ENCODE measurements at regions not wholly inside any gene's neighbourhood (a gene's known extent, or its start where the extent isn't known, plus 50 kb on each side); places are given as distances from the start of the nearest gene placed in this dataset.

DNA sequence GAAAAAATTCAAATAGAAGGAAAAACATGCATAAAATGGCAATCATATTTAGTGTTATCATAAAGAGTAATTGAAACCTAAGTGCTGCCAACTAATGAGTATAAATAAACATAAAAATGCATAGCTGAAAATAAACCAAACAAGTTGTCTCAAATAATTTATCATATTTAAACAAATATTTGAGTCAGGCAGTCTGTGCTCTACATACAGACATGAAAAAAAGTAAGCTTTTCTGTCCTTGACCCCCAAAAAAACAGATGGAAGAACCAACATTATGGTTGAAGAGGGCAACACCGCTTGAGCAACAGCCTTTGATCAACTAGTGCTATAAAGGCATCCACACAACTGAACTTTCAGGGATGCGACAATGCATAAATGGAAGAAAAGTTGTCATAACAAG, 735.1 kb upstream of the MIR17HG start:
- H3K9me3 Mint-ChIP-seq, result peaks cover 0 to 26% (median 5%) of the 10 kb centered on the region in 9 donors
- no peaks in the 10 kb centered on the region for H3K27me3 Mint-ChIP-seq
- ATAC-seq (no peak), DNase-seq (no peak)
- H3K4me3 Mint-ChIP-seq, result no peak overlapping the region
- POLR2A ChIA-PET, result no interaction called here
- H3K36me3 Mint-ChIP-seq, result peaks cover 0 to 5% (median 0%) of the 10 kb centered on the region in 3 donors
- H3K4me1 Mint-ChIP-seq, result no peaks in the 10 kb centered on the region
- no peak overlapping the region for H3K27ac Mint-ChIP-seq

- Mint-ChIP-seq H3K27me3 (no peaks in the 10 kb centered on the region), H3K36me3 (peaks cover 0 to 5% (median 0%) of the 10 kb centered on the region in 3 donors), H3K4me1 (no peaks in the 10 kb centered on the region), H3K9me3 (peaks cover 0 to 31% (median 5%) of the 10 kb centered on the region in 9 donors), H3K4me3 (no peak overlapping the region), H3K27ac (no peak overlapping the region)
- no peak for DNase-seq
- no peak for ATAC-seq
- POLR2A ChIA-PET, result no interaction called here
These were observed 734.3 kb upstream of the MIR17HG start for GRCh38 chr13:90613076-90613795.

GRCh38 chr13:90615236-90615635, 732.3 kb upstream of the MIR17HG start:
- H3K4me1 Mint-ChIP-seq, result no peaks in the 10 kb centered on the region
- peaks cover 0 to 38% (median 9%) of the 10 kb centered on the region in 9 donors for H3K9me3 Mint-ChIP-seq
- H3K27me3 Mint-ChIP-seq, result no peaks in the 10 kb centered on the region
- no peak overlapping the region for H3K27ac Mint-ChIP-seq
- H3K4me3 Mint-ChIP-seq, result no peak overlapping the region
- ATAC-seq (no peak), DNase-seq (no peak)
- peaks cover 0 to 5% (median 0%) of the 10 kb centered on the region in 3 donors for H3K36me3 Mint-ChIP-seq
- POLR2A ChIA-PET, result no interaction called here

DNA sequence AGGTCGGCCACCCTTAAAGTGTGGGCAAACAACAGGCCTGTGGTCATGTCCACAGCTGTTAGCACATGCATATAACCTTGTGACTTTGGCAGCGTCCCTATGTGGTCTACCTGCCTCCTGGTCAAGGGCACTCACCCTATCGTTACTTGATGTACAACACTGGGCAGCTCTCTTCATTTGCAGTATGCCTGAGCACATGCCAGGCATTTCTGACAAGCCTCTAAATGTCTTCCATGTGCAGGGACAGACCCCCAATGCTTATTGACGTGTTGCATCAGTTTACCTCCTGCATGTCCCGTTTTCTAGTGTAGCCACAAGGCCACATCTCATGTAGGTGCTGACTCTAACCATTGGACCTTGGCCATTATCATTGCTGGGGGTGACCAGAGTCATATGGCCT, 731.7 kb upstream of the MIR17HG start:
- H3K27me3 Mint-ChIP-seq, result no peaks in the 10 kb centered on the region

DNA sequence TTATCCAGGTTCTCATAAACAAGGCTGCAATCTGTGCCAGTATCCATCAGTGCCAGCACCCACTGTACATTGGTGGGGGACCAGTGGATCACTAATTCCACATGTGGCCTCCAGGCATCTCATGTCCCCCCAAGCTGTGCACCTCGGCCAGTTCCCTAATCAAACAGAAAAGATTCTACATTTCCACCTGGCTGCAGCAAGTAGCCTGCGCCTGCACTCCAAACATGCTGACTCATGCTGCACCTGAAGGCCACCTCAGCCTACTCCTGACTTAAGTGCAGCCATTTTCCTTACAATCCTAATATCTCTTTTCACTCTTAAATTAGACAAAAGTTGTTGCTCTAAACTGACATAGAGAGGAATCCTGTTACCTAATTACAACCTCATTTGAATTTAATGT, 729.4 kb upstream of the MIR17HG start:
- no peak for DNase-seq
- Mint-ChIP-seq H3K9me3 (peaks cover 0 to 30% (median 9%) of the 10 kb centered on the region in 9 donors), H3K36me3 (peaks cover 0 to 5% (median 0%) of the 10 kb centered on the region in 3 donors), H3K27ac (no peak overlapping the region), H3K27me3 (no peaks in the 10 kb centered on the region), H3K4me3 (no peak overlapping the region), H3K4me1 (no peaks in the 10 kb centered on the region)
- ATAC-seq, result no peak
- POLR2A ChIA-PET, result no interaction called here

More for the DNA sequence above, 731.7 kb upstream of the MIR17HG start:
- DNase-seq (no peak), ATAC-seq (no peak)
- no peaks in the 10 kb centered on the region for H3K4me1 Mint-ChIP-seq
- POLR2A ChIA-PET, result no interaction called here
- H3K36me3 Mint-ChIP-seq, result peaks cover 0 to 5% (median 0%) of the 10 kb centered on the region in 3 donors
- no peak overlapping the region for H3K4me3 Mint-ChIP-seq
- peaks cover 0 to 38% (median 9%) of the 10 kb centered on the region in 9 donors for H3K9me3 Mint-ChIP-seq
- H3K27ac Mint-ChIP-seq, result no peak overlapping the region

DNA sequence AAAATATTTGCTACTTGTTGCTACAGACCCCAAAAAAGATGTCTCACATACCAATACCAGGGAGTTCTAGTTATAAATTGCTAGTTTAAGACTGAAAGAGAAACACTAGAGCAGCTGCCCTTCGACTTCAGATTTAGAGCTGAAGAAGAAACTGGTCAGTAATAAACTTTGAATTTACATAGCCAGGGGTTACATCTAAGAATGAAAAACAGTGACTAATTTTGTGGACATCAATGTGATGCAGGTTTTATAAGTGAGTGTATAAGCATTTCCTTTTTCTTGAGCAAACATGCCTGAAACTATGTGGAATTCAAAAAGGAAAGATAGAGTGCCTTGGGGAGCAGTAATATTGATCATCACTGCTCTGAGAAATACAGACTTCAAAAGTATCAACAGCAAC, 724.9 kb upstream of the MIR17HG start:
- Mint-ChIP-seq H3K4me1 (no peaks in the 10 kb centered on the region), H3K36me3 (no peaks in the 10 kb centered on the region), H3K9me3 (peaks cover 0 to 11% (median 5%) of the 10 kb centered on the region in 9 donors), H3K27ac (no peak overlapping the region), H3K27me3 (no peaks in the 10 kb centered on the region), H3K4me3 (no peak overlapping the region)
- POLR2A ChIA-PET, result no interaction called here
- no peak for ATAC-seq
- DNase-seq, result no peak

GRCh38 chr13:90623318-90624011, 724.0 kb upstream of the MIR17HG start:
- DNase-seq, result no peak
- POLR2A ChIA-PET, result no interaction called here
- no peaks in the 10 kb centered on the region for H3K36me3 Mint-ChIP-seq
- H3K9me3 Mint-ChIP-seq, result peaks cover 0 to 9% (median 2%) of the 10 kb centered on the region in 9 donors
- no peak overlapping the region for H3K4me3 Mint-ChIP-seq
- H3K4me1 Mint-ChIP-seq, result no peaks in the 10 kb centered on the region
- ATAC-seq, result no peak
- H3K27ac Mint-ChIP-seq, result no peak overlapping the region
- H3K27me3 Mint-ChIP-seq, result no peaks in the 10 kb centered on the region

GRCh38 chr13:90627813-90628212, 719.7 kb upstream of the MIR17HG start:
- no peak for DNase-seq
- Mint-ChIP-seq H3K4me3 (no peak overlapping the region), H3K4me1 (no peaks in the 10 kb centered on the region), H3K36me3 (no peaks in the 10 kb centered on the region), H3K9me3 (peaks cover 0 to 16% (median 2%) of the 10 kb centered on the region in 9 donors), H3K27me3 (no peaks in the 10 kb centered on the region), H3K27ac (no peak overlapping the region)
- POLR2A ChIA-PET, result no interaction called here
- ATAC-seq, result no peak

DNA sequence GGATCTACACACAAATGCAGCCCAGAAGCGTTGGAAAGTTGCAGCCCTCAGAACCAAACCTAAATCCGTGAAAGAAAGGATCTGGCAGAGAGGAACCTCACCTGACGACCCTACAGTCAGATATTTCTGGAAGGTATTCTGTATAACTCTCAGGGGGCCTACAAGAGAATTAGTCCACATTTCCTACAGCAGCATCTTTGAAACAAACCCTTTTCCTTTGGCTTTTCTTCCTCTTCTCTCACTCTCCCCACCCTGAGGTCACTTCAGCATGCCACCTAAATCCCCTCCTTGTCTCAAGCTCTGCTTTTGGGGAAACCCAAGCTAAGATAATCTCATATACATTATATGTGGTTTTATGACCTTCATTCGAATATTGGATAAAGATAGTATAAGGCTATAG, 719.0 kb upstream of the MIR17HG start:
- peaks cover 0 to 16% (median 2%) of the 10 kb centered on the region in 9 donors for H3K9me3 Mint-ChIP-seq
- ATAC-seq, result no peak
- DNase-seq, result no peak
- H3K27me3 Mint-ChIP-seq, result no peaks in the 10 kb centered on the region
- no peak overlapping the region for H3K27ac Mint-ChIP-seq
- no peaks in the 10 kb centered on the region for H3K36me3 Mint-ChIP-seq
- H3K4me1 Mint-ChIP-seq, result no peaks in the 10 kb centered on the region
- POLR2A ChIA-PET, result no interaction called here
- no peak overlapping the region for H3K4me3 Mint-ChIP-seq

DNA sequence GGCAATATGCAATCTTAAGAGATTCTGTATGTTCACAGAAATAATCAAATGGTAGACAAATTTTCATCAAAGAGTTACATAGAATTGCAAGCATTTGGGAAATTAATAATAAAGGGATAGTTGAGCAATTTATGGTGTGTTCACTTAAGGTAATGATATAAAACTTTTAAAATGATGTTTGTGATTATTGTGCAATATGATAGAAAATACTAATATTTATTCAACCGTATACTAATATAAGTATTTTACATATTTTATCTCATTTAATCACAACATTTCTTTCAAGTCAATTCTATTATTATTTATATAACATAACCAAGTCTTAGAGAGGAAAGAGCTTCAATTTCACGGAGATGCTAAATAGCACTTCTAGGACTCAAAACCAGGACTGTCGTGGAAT, 716.8 kb upstream of the MIR17HG start:
- H3K27ac Mint-ChIP-seq, result no peak overlapping the region
- H3K4me3 Mint-ChIP-seq, result no peak overlapping the region
- no peaks in the 10 kb centered on the region for H3K4me1 Mint-ChIP-seq
- DNase-seq, result no peak
- POLR2A ChIA-PET, result no interaction called here
- H3K9me3 Mint-ChIP-seq, result peaks cover 0 to 16% (median 0%) of the 10 kb centered on the region in 9 donors
- no peak for ATAC-seq
- H3K36me3 Mint-ChIP-seq, result no peaks in the 10 kb centered on the region
- no peaks in the 10 kb centered on the region for H3K27me3 Mint-ChIP-seq

DNA sequence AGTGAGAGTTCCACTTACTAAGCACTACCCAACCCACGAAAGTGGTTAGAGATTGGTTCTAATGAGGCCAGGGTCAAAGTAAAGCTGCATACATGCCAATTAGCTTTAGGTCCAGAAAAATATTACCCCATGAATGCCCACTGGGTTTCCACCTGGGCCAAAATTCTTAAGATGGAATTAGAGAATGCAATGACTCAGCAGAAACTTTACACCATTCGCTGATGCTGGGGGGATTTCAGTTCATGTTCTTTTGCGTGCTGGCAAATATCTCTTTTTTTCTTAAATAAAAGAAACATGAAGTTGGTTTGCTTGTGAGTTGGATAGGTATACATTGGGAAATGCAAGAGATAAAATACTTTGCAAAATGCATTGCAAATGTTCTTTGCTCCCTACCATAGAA, 715.3 kb upstream of the MIR17HG start:
- Mint-ChIP-seq H3K9me3 (peaks cover 0 to 16% (median 0%) of the 10 kb centered on the region in 9 donors), H3K4me3 (no peak overlapping the region)
- POLR2A ChIA-PET, result no interaction called here

DNA sequence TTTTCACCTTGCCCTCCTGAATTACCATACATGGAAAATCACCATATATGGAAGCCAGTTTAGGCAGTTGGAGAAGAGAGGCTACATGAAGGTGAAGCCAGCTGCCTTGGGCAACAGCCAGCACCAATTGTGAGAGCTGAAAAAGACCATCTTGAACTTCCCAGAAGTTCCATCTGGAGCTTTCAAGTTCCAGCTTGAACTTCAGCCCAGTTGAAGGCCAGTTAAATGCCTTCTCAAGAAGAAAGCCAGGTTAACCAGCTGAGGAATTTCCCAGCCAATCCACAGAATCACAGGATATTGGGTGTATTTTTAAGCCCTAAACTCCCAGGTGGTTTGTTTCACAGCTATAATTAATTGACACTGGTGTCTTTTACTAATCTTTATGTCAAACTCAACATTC, 713.6 kb upstream of the MIR17HG start:
- POLR2A ChIA-PET, result no interaction called here
- Mint-ChIP-seq H3K4me1 (no peaks in the 10 kb centered on the region), H3K9me3 (peaks cover 0 to 16% (median 2%) of the 10 kb centered on the region in 9 donors), H3K27ac (no peak overlapping the region), H3K27me3 (no peaks in the 10 kb centered on the region), H3K36me3 (no peaks in the 10 kb centered on the region), H3K4me3 (no peak overlapping the region)
- no peak for DNase-seq
- no peak for ATAC-seq

More for the DNA sequence above, 715.3 kb upstream of the MIR17HG start:
- H3K36me3 Mint-ChIP-seq, result no peaks in the 10 kb centered on the region
- H3K27me3 Mint-ChIP-seq, result no peaks in the 10 kb centered on the region
- H3K27ac Mint-ChIP-seq, result no peak overlapping the region
- no peaks in the 10 kb centered on the region for H3K4me1 Mint-ChIP-seq
- ATAC-seq, result no peak
- no peak for DNase-seq

DNA sequence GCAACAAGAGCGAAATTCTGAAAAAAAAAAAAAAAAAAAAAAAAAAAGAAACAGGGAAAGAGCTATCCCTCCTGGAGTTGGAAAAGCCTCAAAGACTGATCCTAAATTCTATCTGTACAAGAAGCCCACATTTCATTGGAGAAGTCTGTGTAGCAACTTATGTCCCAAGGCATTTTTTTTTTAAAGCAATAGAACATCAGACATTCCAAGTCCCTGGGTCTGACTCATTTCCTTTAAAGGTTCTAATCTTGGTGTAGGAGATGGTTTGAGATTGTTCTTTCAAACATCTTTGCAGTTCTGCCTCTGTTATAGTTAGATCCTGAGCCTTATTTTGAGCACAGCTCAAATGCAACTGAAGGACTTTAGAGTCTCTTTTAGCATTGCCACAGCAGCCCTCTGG, 706.5 kb upstream of the MIR17HG start:
- ATAC-seq, result no peak

More for the DNA sequence above, 706.5 kb upstream of the MIR17HG start:
- Mint-ChIP-seq H3K4me3 (no peak overlapping the region), H3K9me3 (peaks cover 0 to 44% (median 10%) of the 10 kb centered on the region in 9 donors), H3K36me3 (no peaks in the 10 kb centered on the region), H3K4me1 (no peaks in the 10 kb centered on the region), H3K27me3 (no peaks in the 10 kb centered on the region), H3K27ac (no peak overlapping the region)
- POLR2A ChIA-PET, result no interaction called here
- no peak for DNase-seq

Measured in naive thymus-derived CD8-positive, alpha-beta T cell (primary cell).